Ecto neural progenitor cell (in vitro differentiated cells): ENCODE measurements at regions not wholly inside any gene's neighbourhood (a gene's known extent, or its start where the extent isn't known, plus 50 kb on each side); places are given as distances from the start of the nearest gene placed in this dataset.
A peak's percentile ranks its signal among the peaks of the same experiment; 100 is the strongest.

Experiments
- DNase-seq: peaks from one replicate; pipeline ENCODE4 v3.0.0-alpha.2; 2018; ENCODE audit warnings: low spot score

DNA sequence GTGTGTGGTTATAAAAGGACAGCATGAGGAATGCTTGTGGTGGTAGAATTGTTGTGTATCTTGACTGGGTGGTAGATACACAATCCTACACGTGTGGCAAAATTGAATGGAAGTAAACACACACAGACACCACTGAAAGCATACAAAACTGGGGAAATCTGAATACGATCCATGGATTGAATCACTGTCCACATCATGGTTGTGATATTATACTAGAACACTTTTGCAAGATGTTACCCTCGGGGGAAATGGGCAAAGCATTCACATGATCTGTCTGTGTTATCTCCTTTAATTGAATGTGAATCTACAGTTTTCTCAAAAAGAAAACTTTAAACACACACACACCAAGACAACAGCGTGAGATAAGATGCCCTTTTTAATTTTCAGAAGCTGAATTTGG, 165.2 kb upstream of the CELF2 start:
- DNase-seq = no peak

DNA sequence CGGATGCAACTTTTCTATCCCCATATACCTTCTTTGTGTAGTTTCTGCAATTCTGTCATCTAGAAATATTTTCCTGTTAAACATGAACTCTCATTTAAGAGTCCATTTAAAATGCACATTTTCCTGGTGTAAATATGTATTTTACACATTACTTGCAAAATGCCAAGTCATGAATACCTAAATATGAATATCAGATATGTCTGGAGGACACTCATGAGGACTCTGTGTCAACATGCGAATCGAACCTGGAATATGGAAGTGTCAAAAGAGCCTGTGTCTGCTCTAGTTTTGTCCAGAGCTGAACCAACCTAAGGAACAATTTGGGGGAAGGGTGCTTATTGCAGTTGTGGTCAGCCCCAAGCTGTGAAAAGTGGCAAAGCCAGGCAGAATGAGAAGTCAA, 163.7 kb upstream of the CELF2 start:
- DNase-seq = no peak

DNA sequence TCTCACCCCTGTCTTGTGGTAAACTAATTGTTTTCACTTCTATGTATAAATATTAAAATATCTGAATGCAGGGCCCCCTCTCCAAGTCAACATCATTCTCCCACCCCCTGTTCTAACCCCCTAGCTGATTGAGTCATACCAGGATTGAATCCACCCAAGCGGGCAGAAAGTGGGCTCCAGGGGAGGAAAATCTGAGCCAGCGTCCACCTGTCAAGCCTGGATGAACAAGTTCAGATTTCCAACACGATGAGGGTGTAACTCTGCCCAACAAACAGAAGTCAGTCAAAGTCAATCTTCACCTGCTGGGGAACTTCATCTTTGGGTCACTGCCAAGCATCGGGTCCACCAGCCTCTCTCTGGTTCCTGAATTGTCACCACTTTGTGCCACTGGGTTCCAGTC, 162.9 kb upstream of the CELF2 start:
- DNase-seq = no peak

DNA sequence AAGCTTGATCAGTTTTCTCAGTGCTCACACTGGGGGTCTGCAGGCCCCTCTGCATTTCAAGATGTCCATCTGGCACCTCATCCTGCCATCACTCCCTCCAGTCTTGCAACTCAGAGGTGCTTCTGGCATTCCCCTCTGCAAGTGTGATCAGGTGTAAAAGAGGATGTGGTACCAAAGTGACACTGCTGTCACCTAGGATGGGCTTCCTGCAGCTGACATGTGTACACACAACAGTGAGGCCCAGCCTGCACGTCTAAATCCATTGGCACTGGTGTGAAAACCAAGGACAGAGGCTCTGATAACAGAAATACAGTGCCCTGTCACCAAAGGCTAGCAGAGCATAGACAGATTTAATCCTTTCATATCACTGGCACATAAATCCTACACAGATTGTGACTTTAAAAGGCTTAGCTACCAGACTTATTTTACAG, 162.5 kb upstream of the CELF2 start:
- no peak for DNase-seq

DNA sequence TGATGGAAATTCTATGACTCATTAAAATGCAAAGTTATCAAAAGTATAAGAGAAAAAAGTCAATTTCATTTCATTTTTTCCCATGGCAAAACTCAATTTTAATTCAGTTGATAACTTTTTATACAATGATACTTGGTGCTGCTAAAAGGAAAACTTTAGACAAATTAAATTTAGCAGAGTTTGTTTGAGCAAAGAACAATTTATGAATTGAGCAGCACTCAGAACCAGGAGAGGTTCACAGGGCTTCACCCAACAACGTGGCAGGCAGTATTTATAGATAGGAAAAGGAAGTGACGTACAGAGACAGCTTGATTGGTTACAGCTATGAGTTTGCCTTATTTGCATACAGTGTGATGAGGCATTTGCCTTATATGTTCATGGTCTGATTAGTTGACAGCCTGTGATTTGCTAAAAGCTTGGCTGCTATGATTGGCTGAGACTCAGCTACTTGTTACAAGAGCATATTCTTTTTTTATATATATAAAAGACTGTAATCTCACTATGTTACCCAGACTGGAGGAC, 157.2 kb upstream of the CELF2 start:
- DNase-seq = no peak

DNA sequence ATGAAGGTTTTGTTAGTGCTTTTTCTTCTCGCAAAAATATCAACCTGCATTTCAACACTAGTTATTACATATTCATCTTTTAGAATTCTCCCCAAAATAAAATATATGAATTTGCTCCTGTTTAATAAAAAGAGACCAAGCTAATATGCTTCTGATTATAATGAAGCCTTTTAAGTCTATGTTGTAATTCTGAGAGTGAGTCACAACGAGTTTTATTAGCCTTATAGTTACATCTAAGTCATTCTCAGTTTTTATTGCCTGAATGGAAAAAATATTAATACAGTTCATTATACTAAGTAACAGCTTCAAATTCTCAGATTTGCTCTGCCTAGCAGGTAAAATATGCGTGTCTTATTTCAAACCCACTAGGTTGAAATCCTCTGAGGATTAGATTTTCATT, 152.4 kb upstream of the CELF2 start:
- no peak for DNase-seq

DNA sequence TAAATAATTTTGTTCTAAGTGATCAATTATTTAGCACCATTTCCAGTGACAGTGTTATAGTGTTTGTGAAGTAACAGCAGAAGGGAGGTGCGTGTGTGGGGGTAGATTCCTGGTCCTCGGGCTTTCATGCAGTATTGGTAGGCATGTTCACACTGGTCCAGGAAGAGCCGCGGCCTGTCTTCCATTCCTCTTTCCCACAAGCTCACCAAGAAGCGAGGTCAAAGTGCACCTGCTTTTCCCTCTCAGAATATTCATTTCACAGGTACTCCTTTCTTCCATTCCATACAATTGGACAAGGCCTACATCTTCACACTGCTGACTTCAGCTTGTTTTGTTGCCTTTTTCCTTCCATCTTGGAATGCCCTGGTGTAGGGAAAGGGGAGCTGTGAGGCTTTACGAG, 151.8 kb upstream of the CELF2 start:
- no peak for DNase-seq

DNA sequence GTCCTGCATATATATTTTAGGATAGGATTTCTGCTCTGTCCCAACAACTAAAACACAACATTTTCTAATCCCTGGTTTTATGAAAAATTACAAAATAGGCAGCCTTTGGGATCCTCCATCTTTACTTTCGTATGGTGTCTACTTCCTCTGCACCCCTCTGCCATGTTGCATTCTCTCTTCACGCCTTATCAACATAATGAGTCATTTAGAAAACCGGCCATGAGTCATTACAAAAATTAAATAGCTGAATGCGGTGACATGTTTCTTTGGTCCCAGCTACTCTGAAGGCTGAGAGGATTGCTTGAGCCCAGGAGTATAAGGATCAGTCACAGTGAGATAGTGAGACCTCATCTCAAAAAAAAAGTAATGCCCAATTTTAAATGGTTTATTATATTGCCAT, 148.1 kb upstream of the CELF2 start:
- DNase-seq = no peak

DNA sequence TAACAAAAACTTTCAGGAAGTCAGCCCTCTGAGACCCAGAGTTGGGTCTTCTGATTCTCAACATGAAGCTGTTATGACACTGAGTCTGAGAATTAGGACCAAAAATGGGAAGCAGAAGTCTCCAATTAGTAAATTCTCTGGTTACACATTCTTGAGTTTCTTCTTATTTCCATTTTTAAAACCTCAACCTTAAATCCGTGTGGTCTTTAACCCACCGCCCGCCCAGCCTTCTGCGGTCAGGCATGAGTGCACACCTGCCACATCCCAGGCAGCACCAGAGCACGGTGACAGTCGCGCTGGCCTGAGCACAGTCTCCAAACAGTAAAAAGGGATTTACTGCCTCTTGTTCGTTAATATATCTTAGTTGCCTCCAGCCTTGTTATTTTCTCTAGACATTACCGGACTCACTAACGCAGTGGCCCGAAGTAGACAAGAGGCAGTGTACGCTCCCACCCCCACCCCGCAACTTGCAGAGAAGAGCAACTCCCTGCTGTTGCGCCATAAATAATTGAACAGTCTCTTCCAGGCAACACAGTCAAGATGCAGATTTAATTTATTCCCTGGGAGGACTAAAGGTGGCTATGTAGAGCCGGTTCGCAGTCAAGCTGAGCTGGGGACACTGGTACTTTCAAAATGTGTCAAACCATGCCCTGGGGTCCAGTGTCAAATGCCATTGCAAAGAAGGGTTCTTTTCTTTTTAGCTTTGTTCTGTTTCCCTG, 147.0 kb upstream of the CELF2 start:
- peak; percentile 52 for DNase-seq

DNA sequence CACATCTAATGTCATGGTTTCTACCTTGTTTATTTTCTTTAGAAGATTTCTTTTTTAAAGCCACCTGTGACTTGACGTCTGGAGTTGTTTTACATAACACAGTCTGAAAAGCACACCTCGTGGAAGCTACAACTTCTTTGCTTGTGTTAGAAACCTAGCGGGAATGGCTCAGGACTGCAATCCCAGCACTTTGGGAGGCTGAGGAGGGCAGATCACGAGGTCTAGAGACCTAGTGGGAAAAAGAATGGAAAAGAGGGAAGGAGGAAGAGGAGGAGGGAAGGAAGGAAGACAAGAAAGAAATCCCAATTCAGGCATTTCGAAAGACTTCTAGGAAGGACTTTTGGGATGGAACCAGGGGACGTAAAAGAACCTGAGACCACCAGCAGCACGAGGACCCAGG, 146.3 kb upstream of the CELF2 start:
- DNase-seq = no peak

DNA sequence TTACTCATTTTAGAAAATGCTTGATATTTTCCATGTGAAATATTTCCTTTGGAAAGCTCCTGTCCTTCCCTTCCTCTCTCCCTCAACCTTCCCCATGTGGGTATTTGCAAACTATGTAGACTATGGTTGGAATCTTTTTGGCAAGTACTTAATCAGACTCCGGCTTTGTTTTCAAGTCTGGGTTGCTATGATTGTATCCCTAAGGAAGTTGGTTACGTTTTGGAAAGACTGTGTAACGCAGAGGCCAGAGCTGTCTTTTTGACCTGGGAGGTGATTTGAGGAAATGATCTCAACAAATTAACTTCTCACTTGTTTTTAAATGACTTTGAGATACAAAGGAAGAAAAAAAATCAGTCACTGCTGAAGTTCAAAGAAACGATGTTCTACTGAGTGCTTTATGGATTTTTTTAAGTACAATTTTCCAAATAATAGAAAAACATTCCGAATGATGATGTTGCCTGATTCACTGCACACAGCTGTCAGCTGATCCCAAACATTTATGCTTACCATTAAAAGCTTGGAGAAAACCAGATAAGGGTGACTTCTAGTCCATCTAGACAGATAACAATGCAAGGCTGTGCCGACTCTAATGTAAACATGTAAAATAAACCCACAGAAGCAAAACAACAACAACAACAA, 145.5 kb upstream of the CELF2 start:
- DNase-seq = no peak

DNA sequence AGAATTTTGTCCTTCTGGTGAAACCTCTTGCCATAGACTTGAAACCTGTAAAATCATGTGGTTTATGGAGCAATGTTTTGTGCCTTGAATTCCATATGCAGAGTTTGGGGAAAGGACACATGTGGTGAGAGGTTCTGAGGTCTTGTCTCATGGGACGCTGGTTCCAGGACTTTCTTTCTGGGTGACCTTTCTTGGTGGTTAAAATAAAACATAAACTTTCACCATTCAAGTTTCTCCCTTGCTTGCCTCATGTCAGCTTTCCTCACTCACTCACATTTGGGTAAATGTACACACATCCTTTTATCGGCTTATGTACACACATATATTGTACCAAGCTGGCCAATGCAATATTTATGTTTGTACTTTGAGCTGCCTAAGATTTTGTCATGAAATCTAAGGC, 144.9 kb upstream of the CELF2 start:
- DNase-seq = no peak

DNA sequence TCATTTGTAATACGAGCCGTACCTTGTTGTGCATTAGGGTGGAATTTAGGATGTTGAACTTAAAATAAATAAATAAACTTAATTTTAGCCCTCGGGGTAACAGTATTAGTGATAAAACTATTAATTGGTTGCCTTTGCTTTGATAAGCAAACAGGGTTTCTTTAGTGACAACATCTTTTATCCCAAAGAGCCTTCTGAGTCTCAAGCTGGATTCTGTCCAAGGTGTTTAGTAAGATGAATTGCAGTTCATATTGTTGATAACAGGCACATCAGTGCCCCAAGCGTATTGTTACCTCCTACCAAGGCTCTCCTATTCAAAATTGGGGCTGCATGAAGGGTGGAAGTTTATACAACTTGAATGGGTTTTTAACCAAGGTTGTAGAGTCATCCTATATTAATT, 144.4 kb upstream of the CELF2 start:
- DNase-seq = no peak

DNA sequence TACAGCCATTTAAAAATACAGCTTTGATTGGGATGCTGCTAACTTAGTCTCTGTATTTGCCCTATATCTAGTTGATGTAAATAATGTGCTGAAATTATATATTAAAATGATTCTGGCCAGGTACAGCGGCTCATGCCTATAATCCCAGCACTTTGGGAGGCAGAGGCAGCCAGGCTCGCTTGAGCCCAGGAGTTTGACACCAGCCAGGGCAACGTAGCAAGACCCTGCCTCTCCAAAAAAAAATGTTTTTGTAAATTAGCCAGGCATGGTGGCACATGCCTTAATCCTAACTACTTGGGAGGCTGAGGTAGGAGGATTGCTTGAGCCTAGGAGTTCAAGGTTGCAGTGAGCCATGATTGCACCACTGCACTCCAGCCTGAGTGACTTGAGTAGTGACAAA, 143.8 kb upstream of the CELF2 start:
- no peak for DNase-seq

DNA sequence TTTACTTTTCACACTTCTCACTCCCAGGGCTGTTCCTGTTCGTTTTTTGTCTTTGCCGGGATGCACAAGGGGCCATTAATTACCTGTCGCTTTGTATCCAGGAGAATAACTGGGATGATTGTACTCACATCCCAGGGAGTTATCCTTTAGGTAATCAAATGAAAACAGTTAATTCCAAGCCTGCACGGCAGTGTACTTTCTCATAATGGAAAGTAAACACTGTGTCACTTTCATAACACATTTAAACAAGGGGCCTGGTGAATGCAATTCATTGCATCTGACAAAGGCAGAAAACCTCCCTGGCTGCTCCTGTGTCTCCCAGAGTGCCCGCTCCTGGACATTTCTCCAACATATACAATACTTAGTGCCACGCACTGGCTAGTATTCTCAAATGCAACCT, 138.7 kb upstream of the CELF2 start:
- DNase-seq = no peak

DNA sequence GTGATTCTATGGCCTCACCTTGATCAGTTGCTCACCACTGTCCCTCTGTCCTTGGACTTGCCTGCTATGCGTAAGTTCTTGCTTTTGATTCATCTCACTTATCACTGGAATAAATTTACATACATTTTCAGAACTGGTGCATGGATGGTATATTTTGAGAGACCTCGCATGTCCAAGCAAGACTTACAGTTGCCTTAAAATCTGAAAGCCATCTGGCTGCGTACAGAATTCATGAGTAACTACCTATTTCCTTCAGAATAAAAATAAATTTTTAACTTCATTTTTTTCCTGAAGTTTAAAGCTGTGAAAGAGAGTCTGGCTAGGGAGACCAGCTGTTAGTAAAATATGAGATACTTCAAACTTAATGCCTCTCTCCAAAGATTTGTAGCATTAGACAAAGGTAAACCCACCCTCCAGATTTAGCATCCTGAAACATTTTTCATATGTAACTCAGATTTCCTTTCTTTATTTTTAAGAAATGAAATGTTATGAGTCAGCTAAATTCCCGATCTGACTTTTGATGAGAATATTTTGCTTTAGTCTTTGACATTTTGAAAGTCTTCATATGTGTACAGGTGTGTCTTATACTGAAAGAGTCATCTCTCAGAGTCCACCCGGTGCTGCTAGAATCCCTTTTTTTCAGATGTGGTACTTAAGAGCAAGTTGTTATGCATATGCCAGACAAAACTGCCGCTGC, 136.4 kb upstream of the CELF2 start:
- DNase-seq = no peak

DNA sequence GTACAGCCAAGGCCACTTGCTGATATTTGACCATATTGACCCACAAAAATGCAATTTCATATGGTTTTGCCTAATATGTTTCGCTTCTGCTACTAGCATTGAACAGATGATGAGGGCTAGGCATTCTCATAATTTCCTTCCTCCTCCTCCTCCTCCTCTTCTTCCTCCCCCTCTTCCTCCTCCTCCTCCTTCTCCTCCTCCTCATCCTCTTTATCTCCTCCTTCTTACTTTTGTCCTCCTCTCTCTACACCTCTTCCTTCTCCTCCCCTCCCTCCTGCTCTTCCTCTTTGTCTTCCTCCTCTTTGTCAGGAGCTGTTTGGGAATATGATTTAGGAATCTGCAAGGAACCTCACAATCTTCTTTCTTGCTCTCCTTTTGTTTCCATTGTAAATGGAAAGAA, 133.9 kb upstream of the CELF2 start:
- DNase-seq = no peak

DNA sequence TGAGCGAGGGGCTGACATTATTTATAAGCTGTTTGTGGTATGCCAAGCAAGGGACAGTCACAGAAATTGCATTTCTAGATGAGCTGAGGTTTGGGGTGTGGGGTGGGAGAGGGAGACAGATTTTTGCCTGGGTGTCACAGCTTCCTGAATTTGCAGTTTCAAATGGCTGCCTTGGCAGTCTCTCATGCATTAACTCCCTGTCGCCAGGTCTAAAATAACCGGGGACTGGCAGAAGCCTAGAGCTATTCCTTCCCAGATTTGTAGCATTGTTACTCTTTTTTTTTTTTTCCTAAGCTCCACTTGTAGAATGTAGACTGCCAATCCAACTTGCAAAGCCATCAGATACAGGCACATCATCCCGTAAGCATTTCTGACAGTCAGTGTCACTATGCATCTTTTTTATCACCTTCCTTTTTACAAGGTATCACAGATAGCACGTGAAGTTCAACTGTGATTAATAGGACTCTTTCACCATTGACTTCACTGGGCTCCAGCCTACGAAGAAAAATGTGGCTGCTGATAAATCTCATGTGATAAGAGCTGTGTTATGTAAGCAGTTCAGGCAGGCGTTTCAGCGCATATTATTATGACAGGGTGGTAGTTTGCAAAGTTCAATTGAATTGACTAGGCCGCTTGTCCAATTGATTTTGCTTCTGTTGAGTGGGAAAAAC, 130.7 kb upstream of the CELF2 start:
- no peak for DNase-seq

DNA sequence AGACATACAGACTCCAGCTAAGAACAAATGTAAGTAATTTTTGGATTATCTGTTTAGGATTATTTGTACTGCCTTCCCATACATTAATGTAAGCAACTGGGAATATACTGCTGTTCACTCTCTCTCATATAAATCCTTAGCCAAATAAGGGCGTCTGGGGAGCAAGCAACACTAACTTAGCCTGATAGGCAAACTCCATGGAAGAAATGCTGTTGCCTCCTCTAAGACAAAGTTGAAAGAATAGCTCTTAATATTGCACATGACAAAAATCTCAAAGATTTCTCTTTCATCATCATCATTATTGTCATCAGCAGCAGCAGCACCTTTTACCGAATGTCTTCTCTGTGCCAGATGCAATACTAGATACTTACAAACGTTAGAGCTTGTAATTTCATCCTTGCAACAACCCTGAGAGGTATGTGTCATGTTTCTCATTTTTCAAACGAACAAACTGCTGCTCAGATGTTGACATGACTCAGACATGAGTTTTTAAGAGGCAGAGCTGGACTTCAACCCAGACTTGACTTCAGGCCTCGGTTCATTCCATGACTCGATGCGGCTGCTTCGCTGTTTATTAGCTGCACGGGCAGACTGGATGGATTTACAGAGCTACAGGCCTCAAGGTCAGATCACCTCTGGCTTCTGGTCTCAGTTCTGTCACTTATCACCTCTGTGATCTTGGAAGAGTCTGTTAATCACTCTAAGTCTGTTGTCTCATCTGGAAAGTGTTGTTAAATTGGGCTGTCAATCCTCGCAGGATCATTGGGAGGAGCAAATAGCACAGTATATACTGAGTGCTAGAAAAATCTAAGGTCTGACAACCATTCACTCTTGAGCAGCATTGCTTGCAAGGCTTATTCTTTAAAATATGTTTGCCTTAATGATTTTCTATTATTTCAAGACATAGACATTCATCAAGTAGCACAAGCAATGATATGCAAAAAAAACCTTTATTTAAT, 126.3 kb upstream of the CELF2 start:
- DNase-seq = no peak

DNA sequence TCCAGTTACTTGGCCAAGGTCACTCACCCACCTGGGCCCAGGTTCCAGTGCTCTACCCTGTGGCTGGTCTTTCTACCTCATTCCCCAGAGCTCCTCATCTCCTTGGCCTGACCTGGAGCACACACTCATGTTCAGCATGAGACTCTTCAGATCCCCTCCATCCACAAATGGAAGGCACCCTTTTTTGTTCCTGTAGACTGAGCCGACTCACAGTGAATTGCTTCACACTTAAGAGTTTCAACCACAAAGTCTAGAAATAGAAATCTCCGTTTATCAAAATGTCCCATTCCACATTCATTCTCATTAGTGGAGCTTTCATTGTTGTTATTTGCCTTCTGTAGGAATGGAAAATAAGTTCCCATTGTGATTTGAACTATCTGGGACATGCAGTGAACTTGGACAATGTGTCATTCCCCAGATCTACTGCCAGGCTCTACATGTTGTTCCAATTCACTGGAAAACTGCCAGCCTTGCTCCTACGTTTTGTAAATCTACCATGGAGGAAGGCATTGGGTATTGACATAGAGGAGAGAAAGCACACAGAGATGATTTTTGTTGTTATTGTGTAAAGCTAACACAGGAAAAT, 125.3 kb upstream of the CELF2 start:
- DNase-seq = no peak

DNA sequence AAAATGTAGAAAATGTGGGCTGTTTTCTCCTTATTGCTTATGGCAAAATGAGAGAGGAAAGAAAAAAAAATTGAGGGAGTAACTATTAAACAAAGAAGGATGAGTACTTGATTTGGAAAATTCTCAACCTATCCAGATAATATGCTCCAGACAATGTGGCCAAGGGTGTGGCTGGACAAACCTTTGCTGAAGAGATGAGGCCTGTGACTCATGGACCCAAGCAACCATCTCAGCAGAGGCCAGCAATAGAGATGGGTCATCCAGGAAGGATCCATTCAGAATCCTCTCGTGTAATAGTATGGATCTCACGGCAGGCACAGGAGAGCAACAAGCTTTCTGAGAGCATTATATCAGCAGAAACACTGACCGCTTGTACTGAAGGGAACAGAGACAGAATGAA, 120.3 kb upstream of the CELF2 start:
- no peak for DNase-seq
